HPDE6-E6E7 (cell line): ENCODE measurements at regions not wholly inside any gene's neighbourhood (a gene's known extent, or its start where the extent isn't known, plus 50 kb on each side); places are given as distances from the start of the nearest gene placed in this dataset.

Source experiments
- DNase-seq: peaks from one replicate; pipeline ENCODE4 v3.0.0; 2011; ENCODE audit warnings: missing footprints; ENCODE audit errors: extremely low spot score

- DNase-seq, result no peak
These were observed 151.4 kb upstream of the TSHZ2 start for GRCh38 chr20:52820641-52821292.

- no peak for DNase-seq
These were observed 153.7 kb upstream of the TSHZ2 start for GRCh38 chr20:52818491-52818890.

- no peak for DNase-seq
These were observed 154.2 kb upstream of the TSHZ2 start for GRCh38 chr20:52817981-52818380.

GRCh38 chr20:52817511-52817910 is 154.6 kb upstream of the TSHZ2 start:
- no peak for DNase-seq

- DNase-seq, result no peak
These were observed 157.8 kb upstream of the TSHZ2 start for GRCh38 chr20:52814371-52814770.

GRCh38 chr20:52812231-52812847 is 159.8 kb upstream of the TSHZ2 start:
- no peak for DNase-seq

GRCh38 chr20:52809003-52809402 is 163.2 kb upstream of the TSHZ2 start:
- DNase-seq, result no peak

- no peak for DNase-seq
These were observed 165.2 kb upstream of the TSHZ2 start for GRCh38 chr20:52806918-52807317.

- no peak for DNase-seq
These were observed 166.3 kb upstream of the TSHZ2 start for GRCh38 chr20:52805843-52806242.

GRCh38 chr20:52805296-52805571 is 166.9 kb upstream of the TSHZ2 start:
- DNase-seq, result no peak

- DNase-seq, result no peak
These were observed 167.5 kb upstream of the TSHZ2 start for GRCh38 chr20:52804497-52805295.

- no peak for DNase-seq
These were observed 170.5 kb upstream of the TSHZ2 start for GRCh38 chr20:52801628-52802006.

GRCh38 chr20:52800734-52801627 is 171.2 kb upstream of the TSHZ2 start:
- no peak for DNase-seq

GRCh38 chr20:52799130-52799529 is 173.0 kb upstream of the TSHZ2 start:
- no peak for DNase-seq

- no peak for DNase-seq
These were observed 174.0 kb upstream of the TSHZ2 start for GRCh38 chr20:52798124-52798523.

- no peak for DNase-seq
These were observed 177.3 kb upstream of the TSHZ2 start for GRCh38 chr20:52794853-52795252.

GRCh38 chr20:52793339-52793963 is 178.7 kb upstream of the TSHZ2 start:
- no peak for DNase-seq

- DNase-seq, result no peak
These were observed 181.1 kb upstream of the TSHZ2 start for GRCh38 chr20:52791091-52791490.

- no peak for DNase-seq
These were observed 182.4 kb upstream of the TSHZ2 start for GRCh38 chr20:52789716-52790115.

GRCh38 chr20:52787962-52788361 is 184.2 kb upstream of the TSHZ2 start:
- DNase-seq, result no peak

GRCh38 chr20:52787216-52787615 is 184.9 kb upstream of the TSHZ2 start:
- DNase-seq, result no peak

GRCh38 chr20:52785679-52786078 is 186.5 kb upstream of the TSHZ2 start:
- DNase-seq, result no peak
